HepG2 (cell line): ENCODE measurements at regions not wholly inside any gene's neighbourhood (a gene's known extent, or its start where the extent isn't known, plus 50 kb on each side); places are given as distances from the start of the nearest gene placed in this dataset.

Experiments used
- ATF4 ChIP-seq, 2 experiments: fragments of 450-650 bp in 1 of 2; sonication (generic) in 1 of 2; formaldehyde crosslinking; IDR thresholded peaks; 2 replicates each; pipeline versions ENCODE4 v1.5.0 to v1.8.0; 2020 to 2022; ENCODE audit warnings: mild to moderate bottlenecking in 1 of 2, missing genetic modification reagents in 1 of 2
- CHD2 ChIP-seq: IDR thresholded peaks from 2 replicates; pipeline ENCODE4 v1.6.1; 2011; ENCODE audit warnings: low read depth, low read length, improper control_type of control experiment
- FOXP1 ChIP-seq, 2 experiments: fragments of 450-650 bp in 1 of 2; IDR thresholded peaks; 2 replicates each; pipeline ENCODE4 v1.6.1; 2017 to 2018; ENCODE audit warnings: antibody characterized with exemption in 1 of 2
- JUN ChIP-seq: sonication (generic); formaldehyde crosslinking; IDR thresholded peaks from 2 replicates; pipeline ENCODE4 v1.4.0; 2020; ENCODE audit warnings: mild to moderate bottlenecking, missing genetic modification reagents
- MIER3 ChIP-seq: IDR thresholded peaks from 2 replicates; pipeline ENCODE4 v1.6.1; 2016; ENCODE audit warnings: missing compliant biosample characterization, borderline replicate concordance
- NBN ChIP-seq: fragments of 450-650 bp; conservative IDR thresholded peaks from 2 replicates; pipeline ENCODE4 v1.6.1; 2017
- NR2F1 ChIP-seq, 2 experiments: fragments of 450-650 bp in 1 of 2; formaldehyde crosslinking in 1 of 2; IDR thresholded peaks; 2 replicates each; pipeline versions ENCODE4 v1.5.0 to v1.6.1; 2016 to 2020; ENCODE audit warnings: mild to moderate bottlenecking in 1 of 2, missing compliant biosample characterization in 1 of 2, missing genetic modification reagents in 1 of 2, moderate library complexity in 1 of 2
- POLR2G ChIP-seq: fragments of 200-400 bp; formaldehyde crosslinking; IDR thresholded peaks from 2 replicates; pipeline ENCODE4 v1.6.1; 2018; ENCODE audit warnings: mild to moderate bottlenecking, low read depth, low read length, moderate library complexity
- ZNF501 ChIP-seq: sonication (generic); formaldehyde crosslinking; IDR thresholded peaks from 2 replicates; pipeline ENCODE4 v1.5.1; 2020; ENCODE audit warnings: mild to moderate bottlenecking, moderate library complexity, missing genetic modification reagents
- ZNF512 ChIP-seq: sonication (generic); formaldehyde crosslinking; IDR thresholded peaks from 2 replicates; pipeline ENCODE4 v1.4.0; 2020; ENCODE audit warnings: mild to moderate bottlenecking, missing genetic modification reagents
- TF ChIP-seq, protein P1 (sequence below): sonication (generic); formaldehyde crosslinking; IDR thresholded peaks from 2 replicates; pipeline ENCODE4 v1.8.1; 2022; ENCODE audit warnings: mild to moderate bottlenecking, missing genetic modification reagents
- TF ChIP-seq, protein P2 (sequence below): sonication (generic); formaldehyde crosslinking; IDR thresholded peaks from 2 replicates; pipeline ENCODE4 v1.9.0; 2022; ENCODE audit warnings: missing genetic modification reagents, mild to moderate bottlenecking, borderline replicate concordance
- TF ChIP-seq, protein P3 (sequence below): sonication (generic); formaldehyde crosslinking; IDR thresholded peaks from 2 replicates; pipeline ENCODE4 v1.5.0; 2020; ENCODE audit warnings: mild to moderate bottlenecking, missing genetic modification reagents, moderate library complexity
- TF ChIP-seq, protein P4 (sequence below): sonication (generic); formaldehyde crosslinking; IDR thresholded peaks from 2 replicates; pipeline ENCODE4 v1.4.0; 2020; ENCODE audit warnings: missing genetic modification reagents

- TF ChIP-seq, protein P1, sequence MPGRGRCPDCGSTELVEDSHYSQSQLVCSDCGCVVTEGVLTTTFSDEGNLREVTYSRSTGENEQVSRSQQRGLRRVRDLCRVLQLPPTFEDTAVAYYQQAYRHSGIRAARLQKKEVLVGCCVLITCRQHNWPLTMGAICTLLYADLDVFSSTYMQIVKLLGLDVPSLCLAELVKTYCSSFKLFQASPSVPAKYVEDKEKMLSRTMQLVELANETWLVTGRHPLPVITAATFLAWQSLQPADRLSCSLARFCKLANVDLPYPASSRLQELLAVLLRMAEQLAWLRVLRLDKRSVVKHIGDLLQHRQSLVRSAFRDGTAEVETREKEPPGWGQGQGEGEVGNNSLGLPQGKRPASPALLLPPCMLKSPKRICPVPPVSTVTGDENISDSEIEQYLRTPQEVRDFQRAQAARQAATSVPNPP: no peak
- no peak for TF ChIP-seq ATF4 (CRISPR knock-in tag; IDR thresholded peaks at IDR 0.05)
- no peak for TF ChIP-seq NR2F1 (CRISPR knock-in tag; IDR thresholded peaks at IDR 0.05)
- TF ChIP-seq CHD2: no peak
- no peak for TF ChIP-seq ZNF512
- no peak for TF ChIP-seq POLR2G
- TF ChIP-seq, protein P2, sequence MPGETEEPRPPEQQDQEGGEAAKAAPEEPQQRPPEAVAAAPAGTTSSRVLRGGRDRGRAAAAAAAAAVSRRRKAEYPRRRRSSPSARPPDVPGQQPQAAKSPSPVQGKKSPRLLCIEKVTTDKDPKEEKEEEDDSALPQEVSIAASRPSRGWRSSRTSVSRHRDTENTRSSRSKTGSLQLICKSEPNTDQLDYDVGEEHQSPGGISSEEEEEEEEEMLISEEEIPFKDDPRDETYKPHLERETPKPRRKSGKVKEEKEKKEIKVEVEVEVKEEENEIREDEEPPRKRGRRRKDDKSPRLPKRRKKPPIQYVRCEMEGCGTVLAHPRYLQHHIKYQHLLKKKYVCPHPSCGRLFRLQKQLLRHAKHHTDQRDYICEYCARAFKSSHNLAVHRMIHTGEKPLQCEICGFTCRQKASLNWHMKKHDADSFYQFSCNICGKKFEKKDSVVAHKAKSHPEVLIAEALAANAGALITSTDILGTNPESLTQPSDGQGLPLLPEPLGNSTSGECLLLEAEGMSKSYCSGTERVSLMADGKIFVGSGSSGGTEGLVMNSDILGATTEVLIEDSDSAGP (CRISPR knock-in tag): no peak
- TF ChIP-seq, protein P3, sequence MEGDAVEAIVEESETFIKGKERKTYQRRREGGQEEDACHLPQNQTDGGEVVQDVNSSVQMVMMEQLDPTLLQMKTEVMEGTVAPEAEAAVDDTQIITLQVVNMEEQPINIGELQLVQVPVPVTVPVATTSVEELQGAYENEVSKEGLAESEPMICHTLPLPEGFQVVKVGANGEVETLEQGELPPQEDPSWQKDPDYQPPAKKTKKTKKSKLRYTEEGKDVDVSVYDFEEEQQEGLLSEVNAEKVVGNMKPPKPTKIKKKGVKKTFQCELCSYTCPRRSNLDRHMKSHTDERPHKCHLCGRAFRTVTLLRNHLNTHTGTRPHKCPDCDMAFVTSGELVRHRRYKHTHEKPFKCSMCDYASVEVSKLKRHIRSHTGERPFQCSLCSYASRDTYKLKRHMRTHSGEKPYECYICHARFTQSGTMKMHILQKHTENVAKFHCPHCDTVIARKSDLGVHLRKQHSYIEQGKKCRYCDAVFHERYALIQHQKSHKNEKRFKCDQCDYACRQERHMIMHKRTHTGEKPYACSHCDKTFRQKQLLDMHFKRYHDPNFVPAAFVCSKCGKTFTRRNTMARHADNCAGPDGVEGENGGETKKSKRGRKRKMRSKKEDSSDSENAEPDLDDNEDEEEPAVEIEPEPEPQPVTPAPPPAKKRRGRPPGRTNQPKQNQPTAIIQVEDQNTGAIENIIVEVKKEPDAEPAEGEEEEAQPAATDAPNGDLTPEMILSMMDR (CRISPR knock-in tag): no peak
- TF ChIP-seq ZNF501 (CRISPR knock-in tag): no peak
- no peak for TF ChIP-seq MIER3 (CRISPR knock-in tag)
- TF ChIP-seq FOXP1 (IDR thresholded peaks at IDR 0.05): no peak
- no peak for TF ChIP-seq FOXP1 (CRISPR knock-in tag; IDR thresholded peaks at IDR 0.05)
- TF ChIP-seq NBN: no peak
- no peak for TF ChIP-seq JUN (CRISPR knock-in tag)
- TF ChIP-seq, protein P4, sequence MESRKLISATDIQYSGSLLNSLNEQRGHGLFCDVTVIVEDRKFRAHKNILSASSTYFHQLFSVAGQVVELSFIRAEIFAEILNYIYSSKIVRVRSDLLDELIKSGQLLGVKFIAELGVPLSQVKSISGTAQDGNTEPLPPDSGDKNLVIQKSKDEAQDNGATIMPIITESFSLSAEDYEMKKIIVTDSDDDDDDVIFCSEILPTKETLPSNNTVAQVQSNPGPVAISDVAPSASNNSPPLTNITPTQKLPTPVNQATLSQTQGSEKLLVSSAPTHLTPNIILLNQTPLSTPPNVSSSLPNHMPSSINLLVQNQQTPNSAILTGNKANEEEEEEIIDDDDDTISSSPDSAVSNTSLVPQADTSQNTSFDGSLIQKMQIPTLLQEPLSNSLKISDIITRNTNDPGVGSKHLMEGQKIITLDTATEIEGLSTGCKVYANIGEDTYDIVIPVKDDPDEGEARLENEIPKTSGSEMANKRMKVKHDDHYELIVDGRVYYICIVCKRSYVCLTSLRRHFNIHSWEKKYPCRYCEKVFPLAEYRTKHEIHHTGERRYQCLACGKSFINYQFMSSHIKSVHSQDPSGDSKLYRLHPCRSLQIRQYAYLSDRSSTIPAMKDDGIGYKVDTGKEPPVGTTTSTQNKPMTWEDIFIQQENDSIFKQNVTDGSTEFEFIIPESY: no peak
These were observed 124.8 kb upstream of the LMO3 start for GRCh38 chr12:16730772-16731171.
